MM.1S (cell line): ENCODE measurements at regions not wholly inside any gene's neighbourhood (a gene's known extent, or its start where the extent isn't known, plus 50 kb on each side); places are given as distances from the start of the nearest gene placed in this dataset.

ENCODE experiments used
- CTCF ChIP-seq: fragments of 300-600 bp; sonication (generic); IDR thresholded peaks from 2 replicates; pipeline ENCODE4 v1.5.1; 2016; ENCODE audit warnings: antibody characterized with exemption, low read length, mixed read lengths
- EZH2 ChIP-seq: fragments of 300-600 bp; sonication (generic); optimal IDR thresholded peaks from 2 replicates; pipeline ENCODE3; 2017; ENCODE audit warnings: low read depth, mild to moderate bottlenecking, antibody characterized with exemption, low read length, mixed read lengths

GRCh38 chr11:112369916-112370315 is 109.3 kb upstream of the PLET1 start:
- TF ChIP-seq EZH2 (no peak), CTCF (no peak)
